KMS-11 (cell line): ENCODE measurements at regions not wholly inside any gene's neighbourhood (a gene's known extent, or its start where the extent isn't known, plus 50 kb on each side); places are given as distances from the start of the nearest gene placed in this dataset.

Experiments used
- H2AFZ ChIP-seq: fragments of 200-600 bp; sonication (generic); 2 replicates; pipeline ENCODE4 v1.6.1; 2016; ENCODE audit warnings: antibody characterized with exemption, mixed run types, low read depth
- H3K27ac ChIP-seq: fragments of 200-600 bp; sonication (generic); 2 replicates; pipeline ENCODE4 v1.6.1; 2016; ENCODE audit warnings: mild to moderate bottlenecking, mixed run types
- H3K27me3 ChIP-seq: fragments of 200-600 bp; sonication (generic); 2 replicates; pipeline ENCODE4 v1.6.1; 2017; ENCODE audit warnings: mild to moderate bottlenecking, low read depth, mixed run types, moderate library complexity; ENCODE audit not compliant: insufficient read depth
- H3K36me3 ChIP-seq: fragments of 200-600 bp; sonication (generic); 2 replicates; pipeline ENCODE4 v1.6.1; 2017; ENCODE audit warnings: mild to moderate bottlenecking, mixed run types; ENCODE audit not compliant: insufficient read depth
- H3K4me1 ChIP-seq: fragments of 200-600 bp; sonication (generic); 2 replicates; pipeline ENCODE4 v1.6.1; 2016; ENCODE audit warnings: mild to moderate bottlenecking, low read depth, mixed run types; ENCODE audit not compliant: poor library complexity, severe bottlenecking
- H3K4me2 ChIP-seq: fragments of 200-600 bp; sonication (generic); 2 replicates; pipeline ENCODE4 v1.7.0; 2016; ENCODE audit warnings: mild to moderate bottlenecking, mixed run types
- H3K4me3 ChIP-seq: fragments of 200-600 bp; sonication (generic); IDR thresholded peaks from 2 replicates; pipeline ENCODE4 v1.6.1; 2017; ENCODE audit warnings: low read depth, low read length, mixed read lengths; ENCODE audit not compliant: insufficient read depth
- H3K79me2 ChIP-seq: fragments of 200-600 bp; sonication (generic); 2 replicates; pipeline ENCODE4 v1.6.1; 2016; ENCODE audit warnings: low read depth, mixed run types; ENCODE audit not compliant: insufficient read depth
- H3K9ac ChIP-seq: fragments of 200-600 bp; sonication (generic); 2 replicates; pipeline ENCODE4 v1.6.1; 2016; ENCODE audit warnings: mild to moderate bottlenecking, mixed run types
- H4K20me1 ChIP-seq: fragments of 200-600 bp; sonication (generic); 2 replicates; pipeline ENCODE4 v1.6.1; 2016; ENCODE audit warnings: mild to moderate bottlenecking, mixed run types; ENCODE audit not compliant: insufficient read depth
- CTCF ChIP-seq: fragments of 200-600 bp; sonication (generic); conservative IDR thresholded peaks from 2 replicates; pipeline ENCODE4 v1.6.1; 2017; ENCODE audit warnings: low read depth, mild to moderate bottlenecking, antibody characterized with exemption, low read length, moderate library complexity, mixed read lengths

GRCh38 chr4:147349193-147349592 is 131.7 kb upstream of the EDNRA start:
- no peaks in the 10 kb centered on the region for H3K27me3 ChIP-seq
- no peak for TF ChIP-seq CTCF
- H3K4me1 ChIP-seq, result no peaks in the 10 kb centered on the region
- no peaks in the 10 kb centered on the region for H3K36me3 ChIP-seq
- H4K20me1 ChIP-seq, result no peaks in the 10 kb centered on the region
- no peak overlapping the region for H3K27ac ChIP-seq
- no peak overlapping the region for H3K4me3 ChIP-seq
- no peak overlapping the region for H2AFZ ChIP-seq
- H3K4me2 ChIP-seq, result no peak overlapping the region
- no peaks in the 10 kb centered on the region for H3K79me2 ChIP-seq
- H3K9ac ChIP-seq, result no peak overlapping the region

- Histone ChIP-seq H3K79me2 (no peaks in the 10 kb centered on the region), H3K27me3 (no peaks in the 10 kb centered on the region), H3K9ac (no peak overlapping the region), H4K20me1 (no peaks in the 10 kb centered on the region), H3K4me1 (no peaks in the 10 kb centered on the region), H2AFZ (no peak overlapping the region), H3K27ac (no peak overlapping the region), H3K4me2 (no peak overlapping the region), H3K4me3 (no peak overlapping the region), H3K36me3 (no peaks in the 10 kb centered on the region)
- TF ChIP-seq CTCF, result no peak
These were observed 129.7 kb upstream of the EDNRA start for GRCh38 chr4:147351083-147351787.

GRCh38 chr4:147354237-147354636 is 126.7 kb upstream of the EDNRA start:
- Histone ChIP-seq H3K4me2 (no peak overlapping the region), H3K9ac (no peak overlapping the region), H3K27me3 (no peaks in the 10 kb centered on the region), H3K27ac (no peak overlapping the region), H3K4me3 (no peak overlapping the region), H3K79me2 (no peaks in the 10 kb centered on the region), H4K20me1 (no peaks in the 10 kb centered on the region), H2AFZ (no peak overlapping the region), H3K36me3 (no peaks in the 10 kb centered on the region), H3K4me1 (no peaks in the 10 kb centered on the region)
- no peak for TF ChIP-seq CTCF

- H3K79me2 ChIP-seq, result no peaks in the 10 kb centered on the region
- H3K36me3 ChIP-seq, result no peaks in the 10 kb centered on the region
- TF ChIP-seq CTCF, result no peak
- H3K27ac ChIP-seq, result no peak overlapping the region
- H3K27me3 ChIP-seq, result no peaks in the 10 kb centered on the region
- H2AFZ ChIP-seq, result no peak overlapping the region
- H3K4me3 ChIP-seq, result no peak overlapping the region
- H3K4me1 ChIP-seq, result peaks cover 4% of the 10 kb centered on the region
- no peaks in the 10 kb centered on the region for H4K20me1 ChIP-seq
- no peak overlapping the region for H3K4me2 ChIP-seq
- no peak overlapping the region for H3K9ac ChIP-seq
These were observed 125.8 kb upstream of the EDNRA start for GRCh38 chr4:147355032-147355656.
